ENCODE measurements at regions not wholly inside any gene's neighbourhood (a gene's known extent, or its start where the extent isn't known, plus 50 kb on each side); places are given as distances from the start of the nearest gene placed in this dataset.
"Not testable (repeated sequence)": the region's sequence is repeated elsewhere in the genome, so short reads cannot be mapped to it uniquely, and the experiment has no call there.

DNA sequence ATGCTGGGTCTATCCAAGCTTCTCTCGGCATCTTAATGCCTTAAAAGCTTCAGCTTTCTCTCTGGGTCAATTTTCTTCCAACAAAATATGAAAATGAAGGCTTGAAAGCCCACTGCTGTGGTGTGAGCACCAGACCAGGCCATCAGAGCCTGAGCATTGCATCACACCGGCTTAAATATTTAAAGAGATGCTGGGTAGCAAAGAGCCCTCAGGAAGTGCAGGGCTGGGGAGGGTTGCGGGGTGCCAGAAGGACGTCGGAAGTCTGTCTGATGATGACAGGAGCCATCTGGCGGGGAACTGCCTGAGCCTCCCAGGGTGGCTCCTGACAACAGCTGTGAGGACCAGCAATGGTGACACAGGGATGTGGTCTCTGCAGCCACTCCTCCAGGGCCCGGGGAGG, 185.5 kb downstream of the OLFM1 start:
- DNase-seq, result no peak

DNA sequence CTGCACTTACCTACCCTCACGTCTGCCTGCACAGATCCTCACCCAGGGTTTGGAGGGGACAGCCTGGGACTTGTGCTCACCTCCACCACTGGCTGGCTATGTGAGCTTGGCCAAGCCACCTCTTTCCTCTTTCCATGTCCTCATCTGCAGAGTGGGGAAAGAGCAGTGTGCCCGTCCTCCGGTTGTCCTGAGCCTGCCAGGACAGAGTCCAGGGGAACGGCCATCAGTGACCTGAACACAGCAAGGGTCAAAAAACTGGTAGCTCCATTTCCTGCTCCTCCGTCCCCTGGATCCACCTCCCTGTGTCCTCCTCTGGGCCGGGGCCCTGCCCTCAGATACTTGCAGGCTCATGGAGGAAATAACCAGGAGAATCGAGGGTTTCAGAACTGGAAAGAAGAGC, 187.7 kb downstream of the OLFM1 start:
- DNase-seq, result no peak

DNA sequence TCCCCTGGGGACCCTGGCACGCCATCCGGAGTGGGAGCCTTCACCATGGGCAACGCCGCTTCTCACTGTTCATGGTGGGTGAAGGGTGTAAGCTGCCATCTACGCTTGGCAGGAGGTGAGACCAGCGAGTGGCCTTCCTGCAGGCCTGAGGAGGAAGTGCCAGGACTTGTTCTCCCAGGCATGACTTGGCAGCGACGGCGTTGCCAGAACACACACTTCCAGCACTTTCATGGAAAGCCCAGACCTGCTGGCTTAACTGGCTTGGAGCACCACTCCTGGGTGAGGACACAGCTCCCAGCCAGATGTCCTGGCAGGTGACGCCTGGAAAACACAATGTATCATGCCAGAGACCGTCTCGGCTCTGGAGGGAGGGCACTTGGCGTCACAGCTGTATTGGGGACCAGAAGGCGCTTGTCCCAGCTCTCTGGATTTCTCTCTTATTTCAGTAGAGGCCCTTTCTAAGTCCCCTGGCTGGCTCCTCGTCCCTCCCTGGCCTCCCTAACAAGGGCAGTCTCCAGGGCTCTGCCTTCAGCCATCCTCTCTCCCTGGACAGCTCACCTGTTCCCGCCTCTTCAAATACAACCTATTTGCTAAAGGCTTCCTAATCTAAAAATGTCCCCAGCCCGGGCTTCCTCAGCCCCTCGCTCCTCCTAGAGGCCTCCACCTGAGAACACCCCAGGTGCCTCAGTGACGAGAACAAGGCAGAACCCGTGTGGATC, 188.3 kb downstream of the OLFM1 start:
- DNase-seq, result peak in 34 of 51 donors; percentile 11 to 66 (median 38)

DNA sequence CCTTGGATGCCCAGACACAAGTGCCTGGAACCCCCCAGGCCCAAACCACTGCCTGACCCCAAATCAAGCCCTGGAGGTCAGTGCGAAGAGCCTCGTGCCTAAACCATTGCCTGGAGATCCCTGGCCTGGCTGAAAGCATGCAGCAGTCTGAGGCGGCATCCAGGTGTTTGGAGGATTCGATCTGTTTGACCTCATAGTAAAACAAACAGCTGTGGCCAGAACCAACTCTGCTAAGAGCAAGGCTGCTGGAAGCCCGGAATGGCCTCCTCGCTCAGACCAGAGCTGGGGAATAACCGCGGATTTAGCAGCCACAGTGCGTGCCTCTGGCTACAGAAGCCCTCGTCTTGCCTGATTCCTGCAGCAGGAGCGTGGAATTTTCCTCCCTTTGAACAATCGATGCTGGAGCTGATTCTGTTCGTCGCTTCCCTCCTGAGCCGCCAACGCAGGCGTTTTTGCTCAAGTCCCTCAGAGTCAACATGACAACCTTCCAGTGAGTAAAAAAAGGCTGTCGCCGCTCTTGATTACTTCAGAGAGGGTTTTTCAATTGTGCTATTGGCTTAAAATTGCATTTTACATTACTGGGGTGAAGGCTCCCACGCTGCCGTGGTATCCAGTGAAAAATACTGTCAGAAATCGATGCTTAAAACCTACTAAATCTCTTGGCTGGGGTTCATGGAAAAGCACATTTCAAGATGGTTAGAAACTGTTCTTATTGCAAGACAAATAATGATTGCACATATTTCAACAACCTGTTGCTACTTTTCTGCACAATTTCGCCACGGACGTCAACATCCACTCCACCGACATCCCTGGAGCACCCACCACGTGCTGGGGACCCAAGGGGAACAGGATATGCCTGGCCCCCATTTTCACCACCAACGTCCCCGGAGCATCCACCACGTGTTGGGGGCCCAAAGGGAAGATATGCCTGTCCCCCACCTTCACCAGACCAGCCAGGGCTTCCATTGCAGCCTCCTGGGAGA, 190.0 kb downstream of the OLFM1 start:
- peak in 4 of 51 donors; percentile 10 to 40 (median 26) for DNase-seq

DNA sequence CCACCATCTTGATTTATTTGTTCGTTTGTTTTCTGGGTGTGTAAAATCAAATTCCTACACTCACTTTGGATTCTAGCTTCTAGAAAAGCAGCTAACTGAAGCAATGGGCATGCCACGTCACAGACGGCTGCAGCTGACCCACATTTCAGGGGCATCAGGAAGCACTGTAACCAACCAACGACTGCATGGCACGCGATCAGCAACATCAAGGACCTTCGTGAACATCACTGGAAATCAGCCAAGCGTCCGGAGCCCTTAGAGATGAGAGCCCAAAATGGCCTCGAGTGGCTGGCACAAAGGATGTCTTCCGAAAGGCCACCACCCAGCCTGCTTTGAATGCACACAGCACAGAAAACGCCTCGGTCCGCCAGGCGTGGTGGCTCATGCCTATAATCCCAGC, 191.1 kb downstream of the OLFM1 start:
- no peak for DNase-seq

DNA sequence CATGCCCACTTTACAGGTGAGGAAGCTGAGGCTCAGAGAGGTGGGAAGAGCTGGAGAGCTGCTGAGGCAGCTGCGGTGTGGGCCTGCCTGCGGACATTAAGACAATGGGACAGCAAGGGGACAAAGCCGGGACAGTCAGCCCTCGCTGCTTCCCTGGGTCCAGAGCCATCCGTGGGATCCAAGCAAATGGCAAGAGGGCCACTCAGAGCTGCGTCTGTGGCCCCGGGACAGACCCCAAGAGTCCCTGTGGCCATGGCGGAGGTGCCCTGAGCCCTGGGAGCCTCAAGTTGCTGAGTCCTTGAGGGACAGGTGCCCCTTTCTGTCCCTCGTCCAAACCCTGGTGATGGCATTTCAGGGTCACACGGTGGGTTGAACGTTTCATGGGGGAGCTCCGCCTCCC, 191.9 kb downstream of the OLFM1 start:
- no peak for DNase-seq

DNA sequence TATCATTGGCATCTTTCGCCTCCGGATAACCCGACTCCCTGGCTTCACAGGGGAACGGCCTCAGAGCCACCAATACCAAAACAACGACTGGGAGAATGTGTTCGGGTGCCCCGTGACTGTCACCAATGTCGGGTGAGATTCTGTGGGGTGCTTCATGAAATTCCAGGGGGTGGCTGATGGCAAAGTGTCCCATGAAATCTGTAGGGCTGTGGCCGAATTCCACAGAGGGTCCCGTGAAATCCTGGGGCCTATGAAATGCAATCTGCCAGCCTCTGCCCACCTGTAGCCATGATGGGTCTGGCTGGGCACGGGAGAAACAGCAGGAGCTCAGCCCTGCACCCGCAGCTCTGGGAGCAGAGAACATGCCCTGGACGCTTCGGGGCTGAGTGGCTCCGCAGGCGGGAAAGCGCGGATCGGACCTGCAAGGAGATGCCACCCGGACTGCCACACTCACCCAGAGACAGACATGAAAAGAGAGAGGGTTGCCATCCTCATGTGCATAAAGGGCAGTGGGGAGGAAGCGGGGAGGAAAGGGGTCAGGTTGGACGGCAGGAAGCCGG, 192.4 kb downstream of the OLFM1 start:
- no peak for DNase-seq

DNA sequence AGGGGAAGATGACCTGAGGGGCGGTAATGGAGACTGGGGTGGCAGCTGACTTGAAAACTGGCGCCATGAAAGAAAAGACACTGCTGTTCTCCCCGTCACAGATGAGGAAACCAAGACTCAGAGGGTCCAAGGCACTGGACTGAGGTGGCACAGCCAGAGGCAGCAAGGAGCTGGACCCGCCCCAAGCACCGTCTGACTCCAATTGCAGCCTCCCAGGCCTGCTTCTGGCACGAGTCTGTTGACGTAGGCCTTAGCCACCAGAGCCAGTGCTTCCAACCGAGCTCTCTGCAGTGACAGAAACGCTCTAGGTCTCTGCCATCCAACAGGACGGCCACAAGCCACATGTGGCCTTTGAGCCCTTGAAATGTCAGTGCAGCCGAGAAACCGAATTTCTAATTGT, 193.2 kb downstream of the OLFM1 start:
- DNase-seq, result no peak

DNA sequence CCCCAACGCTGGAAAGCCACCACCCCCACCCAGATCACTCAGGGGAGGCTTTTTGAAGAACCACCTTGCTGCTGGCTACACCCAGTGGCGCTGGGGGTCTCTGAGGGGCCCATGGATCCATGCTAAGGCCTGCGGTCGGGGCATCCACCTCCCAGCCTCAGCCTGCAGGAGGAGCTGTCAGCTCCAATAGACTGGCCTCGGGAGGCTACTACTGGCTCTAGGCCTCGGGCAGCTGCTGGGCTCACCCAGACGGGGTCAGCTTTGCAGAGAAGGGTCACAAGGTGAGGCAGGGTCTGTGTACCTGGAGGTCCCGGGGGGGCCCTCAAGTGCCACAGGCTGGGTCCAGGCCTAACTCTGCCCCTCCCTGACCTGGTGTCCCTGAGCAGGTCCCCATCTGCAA, 193.7 kb downstream of the OLFM1 start:
- DNase-seq, result no peak

DNA sequence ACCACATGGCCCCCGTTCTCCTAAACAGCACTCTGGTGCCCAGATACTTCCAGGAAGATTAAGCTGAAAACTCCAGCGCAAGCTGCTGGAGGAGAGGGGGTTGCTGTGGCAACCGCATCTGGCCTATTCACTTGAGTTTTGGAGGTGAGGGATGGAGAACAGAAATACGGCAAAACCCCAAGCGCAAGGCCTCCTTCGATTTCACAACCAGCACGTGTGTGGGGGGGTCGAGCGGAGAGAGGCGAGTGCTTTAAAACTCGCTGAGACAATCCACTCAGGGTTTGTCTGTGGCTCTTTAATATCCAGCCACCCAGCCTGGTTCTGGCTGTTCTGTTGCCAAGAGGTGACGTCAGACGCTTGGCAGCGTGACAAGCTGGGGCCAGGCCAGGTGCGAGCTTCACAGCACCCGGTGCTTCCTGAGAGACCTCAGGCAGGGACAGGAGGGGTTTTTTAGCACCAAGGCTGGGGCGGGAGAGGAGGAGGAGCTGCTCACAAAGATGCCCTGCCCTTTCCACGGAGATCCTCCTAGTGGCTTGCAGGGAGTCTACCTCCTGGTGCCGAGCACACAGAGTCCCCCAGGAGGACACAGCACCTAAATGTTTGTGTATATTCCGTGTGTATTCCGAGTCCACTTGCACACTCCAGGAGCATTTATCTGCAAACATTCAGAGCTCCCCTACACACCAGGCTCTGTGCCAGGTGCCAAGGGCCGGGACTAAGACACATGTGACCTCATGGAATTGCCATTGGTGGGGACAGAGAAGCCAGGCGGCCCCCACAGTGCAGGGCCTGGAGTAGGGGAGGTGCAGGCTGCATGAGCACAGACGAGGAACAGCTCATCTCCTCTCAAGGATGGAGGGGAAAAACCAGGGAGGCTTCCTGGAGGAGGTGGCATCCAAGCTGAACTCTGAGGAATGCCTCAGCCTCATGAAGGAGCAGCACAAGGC, 194.6 kb downstream of the OLFM1 start:
- peak in 47 of 51 donors; percentile 14 to 85 (median 68) for DNase-seq

DNA sequence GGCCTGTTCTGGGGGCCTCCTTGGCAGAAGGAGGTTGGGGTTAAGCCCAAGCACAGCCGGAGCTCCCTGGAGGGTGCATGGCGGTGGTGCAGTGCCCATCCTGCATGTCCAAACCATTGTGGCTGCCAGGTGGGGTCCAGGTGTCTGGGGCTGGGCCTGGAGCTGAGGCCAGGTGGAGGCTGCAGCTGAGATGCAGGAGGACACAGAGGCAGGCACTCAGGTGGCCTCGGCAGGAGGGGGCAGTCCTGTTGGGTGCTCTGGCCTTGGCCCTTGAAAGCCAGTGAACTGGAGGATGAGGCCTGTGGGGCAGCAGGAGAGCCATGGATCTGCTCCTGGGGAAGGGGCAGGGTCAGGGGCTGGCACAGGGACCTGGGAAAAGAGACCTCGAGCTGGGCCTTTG, 195.3 kb downstream of the OLFM1 start:
- DNase-seq, result no peak

DNA sequence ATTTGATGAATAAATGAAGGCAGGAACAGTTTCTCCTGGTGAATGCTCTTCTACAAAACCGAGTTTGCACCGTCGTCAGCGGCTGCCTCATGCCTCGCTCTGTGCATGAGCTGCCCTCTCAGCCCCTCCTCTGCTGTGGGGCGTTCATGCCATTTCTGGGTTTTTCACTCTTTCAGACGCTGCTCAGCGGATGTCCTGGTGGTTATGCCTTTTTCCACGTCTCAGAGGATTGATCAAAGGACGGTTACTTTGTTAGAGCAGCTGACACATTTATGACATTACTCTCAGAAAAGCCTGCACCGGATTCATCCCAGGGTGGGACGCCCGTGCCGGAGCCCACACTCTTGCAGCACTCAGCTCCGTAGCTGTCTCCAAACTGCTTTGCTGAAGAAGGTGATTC, 195.9 kb upstream of the PPP1R26 start:
- DNase-seq, result no peak

DNA sequence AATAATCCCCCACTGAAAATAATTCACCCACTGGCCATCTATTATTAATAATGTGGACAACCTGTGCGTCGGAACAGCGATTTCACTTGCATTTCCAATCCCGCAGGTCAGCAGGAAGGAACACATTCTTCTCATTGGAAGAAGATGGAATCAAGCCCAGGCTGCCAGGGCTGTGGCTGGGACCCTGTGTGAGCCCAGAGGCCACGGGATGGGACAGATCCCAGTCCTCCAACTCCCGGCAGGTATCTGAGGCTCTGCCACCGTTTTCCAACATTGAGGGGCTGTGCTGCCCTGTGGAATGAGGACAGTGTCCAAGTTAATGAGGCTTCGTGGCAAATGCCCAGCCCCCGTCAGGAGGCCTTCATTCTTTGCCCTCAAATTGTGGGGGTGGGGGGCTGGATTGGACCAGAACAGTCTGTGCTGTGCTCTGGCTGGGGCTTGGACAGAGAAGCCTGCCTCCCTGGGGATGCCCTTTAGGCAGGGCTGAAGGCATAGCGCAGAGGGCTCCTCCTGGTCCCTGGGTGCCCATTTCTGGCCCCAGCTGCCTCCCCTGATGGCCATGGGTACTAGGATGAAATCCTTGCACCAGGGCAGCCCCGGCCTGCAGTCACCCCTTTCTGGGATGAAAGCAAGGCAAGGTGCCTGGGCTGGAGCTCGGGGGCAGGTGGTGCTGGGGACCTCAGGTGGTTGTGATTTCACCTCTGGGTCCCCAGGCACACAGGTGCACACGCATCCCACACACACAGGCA, 195.0 kb upstream of the PPP1R26 start:
- DNase-seq, result no peak

DNA sequence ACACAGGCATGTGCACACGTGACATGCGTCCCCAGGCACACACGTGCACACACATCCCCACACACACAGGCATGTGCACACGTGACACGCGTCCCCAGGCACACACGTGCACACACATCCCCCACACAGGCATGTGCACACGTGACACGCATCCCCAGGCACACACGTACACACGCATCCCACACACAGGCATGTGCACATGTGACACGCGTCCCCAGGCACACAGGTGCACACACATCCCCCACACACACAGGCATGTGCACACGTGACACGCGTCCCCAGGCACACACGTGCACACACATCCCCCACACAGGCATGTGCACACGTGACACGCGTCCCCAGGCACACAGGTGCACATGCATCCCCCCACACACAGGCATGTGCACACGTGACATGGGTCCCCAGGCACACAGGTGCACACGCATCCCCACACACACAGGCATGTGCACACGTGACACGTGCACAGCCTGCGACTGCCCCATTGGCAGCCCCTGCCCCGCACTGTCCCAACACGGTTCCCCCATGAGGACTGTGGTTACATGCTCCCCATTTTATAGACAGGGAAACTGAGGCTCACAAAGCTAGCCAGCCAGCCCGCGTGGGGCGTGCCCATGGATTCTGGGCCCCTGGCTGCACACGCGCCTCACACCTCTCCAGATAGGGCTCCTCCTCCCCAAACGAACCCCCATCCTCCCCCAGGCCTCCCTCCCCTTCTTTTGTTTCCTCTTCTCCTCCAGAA, 193.2 kb upstream of the PPP1R26 start:
- DNase-seq, result not testable (repeated sequence)

DNA sequence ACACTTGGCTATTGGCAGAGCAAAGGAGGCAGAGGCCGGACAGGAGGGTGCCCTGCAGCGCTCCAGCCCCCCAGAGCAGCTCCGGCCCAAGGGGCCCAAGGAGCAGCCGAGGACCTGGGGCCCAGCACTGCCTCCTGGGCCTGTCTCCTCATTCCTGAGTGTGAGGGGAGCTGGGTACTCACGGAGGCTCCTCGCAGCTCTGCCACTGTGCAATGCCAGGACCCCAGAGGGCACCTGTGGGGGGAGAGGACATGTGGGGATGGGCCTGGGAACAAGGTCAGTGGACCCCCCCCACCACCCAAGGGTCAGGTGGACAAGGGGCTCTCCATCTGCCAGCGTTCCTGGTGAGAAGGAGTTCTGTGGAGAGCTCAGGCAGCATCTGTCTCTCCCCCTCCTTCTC, 192.6 kb upstream of the PPP1R26 start:
- DNase-seq, result no peak

DNA sequence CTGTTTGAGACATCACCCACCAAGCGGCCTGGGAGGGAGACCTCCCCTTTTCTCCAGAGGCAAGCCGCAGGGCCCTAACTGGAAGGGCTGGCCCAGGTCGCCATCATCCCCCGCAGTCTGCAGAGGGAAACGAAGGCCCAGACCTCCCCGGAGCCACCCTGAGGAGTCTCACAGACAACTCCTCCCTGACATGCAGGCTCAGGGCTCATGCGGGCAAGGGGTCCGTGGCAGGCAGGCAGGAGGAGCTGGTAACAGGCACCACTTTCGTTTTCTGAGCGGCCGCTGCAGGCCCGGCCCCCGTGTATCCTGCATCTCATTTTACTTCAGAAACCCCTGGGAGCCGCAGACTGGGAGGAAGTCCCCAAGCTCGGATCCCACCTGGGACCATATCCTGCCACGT, 192.0 kb upstream of the PPP1R26 start:
- DNase-seq, result no peak

DNA sequence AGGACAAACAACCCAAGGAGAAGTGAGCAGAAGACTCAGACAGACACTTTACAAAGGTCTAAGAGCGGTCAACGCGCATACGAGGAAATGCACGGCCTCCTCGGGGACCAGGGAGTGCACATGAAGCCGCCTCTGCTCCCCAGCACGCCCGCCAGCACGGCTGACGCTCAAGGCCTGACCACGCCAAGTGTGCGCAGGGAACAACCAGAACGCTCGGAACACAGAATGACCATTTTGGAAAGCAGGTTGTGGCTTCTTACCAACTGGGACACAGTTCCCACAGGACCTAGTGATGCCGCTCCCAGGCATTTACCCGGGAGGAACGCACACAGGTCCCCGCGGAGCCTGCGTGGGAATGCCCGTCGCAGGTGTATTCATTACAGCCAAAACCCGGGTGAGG, 191.5 kb upstream of the PPP1R26 start:
- no peak for DNase-seq

DNA sequence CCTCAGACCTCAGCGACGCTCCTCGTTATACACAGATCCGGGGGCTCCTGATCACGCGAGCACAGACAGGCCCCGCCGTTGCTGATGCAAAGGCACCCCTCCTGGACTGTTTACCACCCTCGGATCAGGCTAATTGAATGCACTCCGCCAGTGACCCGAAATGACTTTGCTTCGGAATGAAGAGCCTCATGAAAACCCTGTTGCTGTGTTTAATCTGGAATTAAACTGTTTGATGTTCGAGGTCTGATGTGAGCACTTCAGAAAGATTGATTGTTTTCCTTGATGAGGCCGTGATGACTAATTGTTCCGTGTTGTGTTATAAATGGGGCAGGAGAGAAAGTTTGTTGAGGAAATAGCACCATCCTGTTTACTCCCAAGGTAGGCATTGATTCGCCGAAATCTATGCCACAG, 190.5 kb upstream of the PPP1R26 start:
- DNase-seq, result no peak

DNA sequence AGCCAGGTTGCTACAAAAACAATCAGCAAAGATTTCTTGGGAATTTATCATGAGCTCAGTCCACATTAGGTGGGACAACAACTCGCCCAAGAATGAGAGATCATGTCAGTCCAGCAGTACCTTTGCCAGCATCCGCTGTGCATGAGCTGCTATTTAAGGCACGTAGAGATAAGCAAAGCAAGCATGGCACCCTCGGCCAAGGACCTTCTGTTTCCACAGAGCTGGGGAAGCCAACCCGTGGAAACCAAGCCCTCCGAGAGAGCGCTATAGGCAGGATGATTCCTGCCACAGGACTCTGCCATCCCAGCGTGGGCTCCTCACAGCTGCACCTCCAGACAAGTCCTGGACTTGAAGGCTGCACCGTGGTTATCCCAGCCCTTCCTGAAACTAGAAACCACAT, 189.5 kb upstream of the PPP1R26 start:
- DNase-seq, result no peak

DNA sequence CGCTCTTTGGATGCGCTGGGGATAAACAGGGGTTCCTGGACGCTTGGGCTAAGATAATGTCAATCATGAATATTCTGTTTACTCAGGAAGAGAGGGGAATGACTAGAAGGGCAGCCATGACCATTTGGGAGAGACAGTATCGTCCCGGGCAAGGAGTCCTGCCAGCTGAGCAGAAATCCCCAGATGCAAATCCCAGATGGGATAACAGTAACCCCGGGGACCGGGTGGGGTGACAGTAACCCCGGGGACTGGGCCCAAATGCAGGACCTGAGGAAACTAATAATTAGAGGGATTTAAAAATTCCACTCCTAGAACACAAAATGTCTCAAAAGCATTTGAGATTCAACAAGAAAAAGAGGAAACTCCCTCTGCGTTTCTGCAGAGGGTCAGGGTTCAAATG, 189.0 kb upstream of the PPP1R26 start:
- no peak for DNase-seq
